HL-60 (cell line): ENCODE measurements at regions not wholly inside any gene's neighbourhood (a gene's known extent, or its start where the extent isn't known, plus 50 kb on each side); places are given as distances from the start of the nearest gene placed in this dataset.

ENCODE experiments used
- POLR2AphosphoS5 ChIP-seq: IDR thresholded peaks from 2 replicates; pipeline ENCODE4 v1.6.1; 2012; ENCODE audit warnings: low read depth
- TF ChIP-seq, protein P1 (sequence below): IDR thresholded peaks from 2 replicates; pipeline ENCODE4 v1.6.1; 2012; ENCODE audit warnings: low read depth; ENCODE audit not compliant: insufficient replicate concordance

DNA sequence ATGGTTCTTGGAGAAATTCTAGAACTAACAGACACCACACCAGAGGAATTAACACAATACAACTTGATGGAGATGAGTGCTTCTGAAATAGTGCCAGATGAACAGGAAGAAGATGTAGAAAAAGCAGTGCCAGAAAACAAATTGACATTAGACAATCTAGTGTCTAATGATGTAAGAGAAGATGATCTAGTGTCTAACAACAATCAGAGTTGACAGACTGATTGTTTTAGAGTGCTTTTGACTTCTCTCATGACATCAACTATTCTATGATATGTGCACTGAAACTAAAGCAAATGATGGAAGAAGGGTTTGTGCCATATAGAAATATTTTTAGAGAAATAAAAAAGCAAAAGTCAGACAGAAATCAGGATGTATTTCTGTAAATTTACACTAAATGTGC lies 646.1 kb upstream of the KIF2B start:
- TF ChIP-seq POLR2AphosphoS5 = no peak
- TF ChIP-seq, protein P1, sequence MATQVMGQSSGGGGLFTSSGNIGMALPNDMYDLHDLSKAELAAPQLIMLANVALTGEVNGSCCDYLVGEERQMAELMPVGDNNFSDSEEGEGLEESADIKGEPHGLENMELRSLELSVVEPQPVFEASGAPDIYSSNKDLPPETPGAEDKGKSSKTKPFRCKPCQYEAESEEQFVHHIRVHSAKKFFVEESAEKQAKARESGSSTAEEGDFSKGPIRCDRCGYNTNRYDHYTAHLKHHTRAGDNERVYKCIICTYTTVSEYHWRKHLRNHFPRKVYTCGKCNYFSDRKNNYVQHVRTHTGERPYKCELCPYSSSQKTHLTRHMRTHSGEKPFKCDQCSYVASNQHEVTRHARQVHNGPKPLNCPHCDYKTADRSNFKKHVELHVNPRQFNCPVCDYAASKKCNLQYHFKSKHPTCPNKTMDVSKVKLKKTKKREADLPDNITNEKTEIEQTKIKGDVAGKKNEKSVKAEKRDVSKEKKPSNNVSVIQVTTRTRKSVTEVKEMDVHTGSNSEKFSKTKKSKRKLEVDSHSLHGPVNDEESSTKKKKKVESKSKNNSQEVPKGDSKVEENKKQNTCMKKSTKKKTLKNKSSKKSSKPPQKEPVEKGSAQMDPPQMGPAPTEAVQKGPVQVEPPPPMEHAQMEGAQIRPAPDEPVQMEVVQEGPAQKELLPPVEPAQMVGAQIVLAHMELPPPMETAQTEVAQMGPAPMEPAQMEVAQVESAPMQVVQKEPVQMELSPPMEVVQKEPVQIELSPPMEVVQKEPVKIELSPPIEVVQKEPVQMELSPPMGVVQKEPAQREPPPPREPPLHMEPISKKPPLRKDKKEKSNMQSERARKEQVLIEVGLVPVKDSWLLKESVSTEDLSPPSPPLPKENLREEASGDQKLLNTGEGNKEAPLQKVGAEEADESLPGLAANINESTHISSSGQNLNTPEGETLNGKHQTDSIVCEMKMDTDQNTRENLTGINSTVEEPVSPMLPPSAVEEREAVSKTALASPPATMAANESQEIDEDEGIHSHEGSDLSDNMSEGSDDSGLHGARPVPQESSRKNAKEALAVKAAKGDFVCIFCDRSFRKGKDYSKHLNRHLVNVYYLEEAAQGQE = no peak
